ENCODE measurements at regions not wholly inside any gene's neighbourhood (a gene's known extent, or its start where the extent isn't known, plus 50 kb on each side); places are given as distances from the start of the nearest gene placed in this dataset.

GRCh38 chr4:181741513-181741912, 501.7 kb upstream of the TENM3 start:
- no peak for TF ChIP-seq CTCF (IDR thresholded peaks at IDR 0.05)
- no peak for TF ChIP-seq POLR2A (IDR thresholded peaks at IDR 0.05)
